H1 (cell line): ENCODE measurements at regions not wholly inside any gene's neighbourhood (a gene's known extent, or its start where the extent isn't known, plus 50 kb on each side); places are given as distances from the start of the nearest gene placed in this dataset.

Experiments used
- CTCF ChIA-PET: fragments of 300-600 bp; sonication (Branson Sonifier 250); formaldehyde crosslinking; loops from one replicate; lab custom pipeline; 2021; ENCODE audit not compliant: partially characterized antibody; lab: Charles Lee
- POLR2A ChIA-PET: fragments of 300-600 bp; sonication (Branson Sonifier 250); formaldehyde crosslinking; loops from one replicate; lab custom pipeline; 2021; ENCODE audit warnings: inconsistent platforms; ENCODE audit not compliant: partially characterized antibody; lab: Charles Lee
- DNase-seq, 2 experiments: peaks; one replicate each; pipeline versions ENCODE4 v3.0.0 to v3.0.0-alpha.2; 2010 to 2022; ENCODE audit warnings: low spot score in 2 of 2, low read depth in 1 of 2, mixed read lengths in 1 of 2
- FAIRE-seq: peaks from 2 replicates; lab custom pipeline; 2011; peaks lifted over from hg19 to GRCh38; lab: Jason Lieb, UNC
- H2AFZ ChIP-seq: 2 replicates; pipeline ENCODE4 v1.8.1; 2012; ENCODE audit warnings: low read length, inconsistent platforms
- H2AK5ac ChIP-seq: 2 replicates; pipeline ENCODE4 v1.6.1; 2013; ENCODE audit warnings: low read depth, low read length
- H2BK120ac ChIP-seq: replicated peaks from 2 replicates; pipeline ENCODE3; 2013; ENCODE audit warnings: low read depth, low read length, inconsistent platforms
- H2BK12ac ChIP-seq: 2 replicates; pipeline ENCODE4 v1.6.1; 2013; ENCODE audit warnings: low read depth, low read length
- H2BK15ac ChIP-seq: 2 replicates; pipeline ENCODE4 v1.6.1; 2013; ENCODE audit warnings: low read length
- H2BK20ac ChIP-seq: 2 replicates; pipeline ENCODE4 v1.6.1; 2013; ENCODE audit warnings: low read length
- H2BK5ac ChIP-seq: 2 replicates; pipeline ENCODE4 v1.6.1; 2013; ENCODE audit warnings: low read depth, low read length
- H3K14ac ChIP-seq: 2 replicates; pipeline ENCODE4 v1.6.1; 2013; ENCODE audit warnings: inconsistent platforms; ENCODE audit not compliant: insufficient read length
- H3K18ac ChIP-seq: 2 replicates; pipeline ENCODE4 v1.6.1; 2013; ENCODE audit warnings: low read length; ENCODE audit errors: extremely low read depth
- H3K23ac ChIP-seq: 2 replicates; pipeline ENCODE4 v1.6.1; 2013; ENCODE audit warnings: inconsistent platforms; ENCODE audit not compliant: insufficient read length
- H3K23me2 ChIP-seq: 2 replicates; pipeline ENCODE4 v1.6.1; 2013; ENCODE audit warnings: low read depth, low read length
- H3K27ac ChIP-seq: 2 replicates; pipeline ENCODE4 v1.6.1; 2011; ENCODE audit warnings: low read depth, low read length, inconsistent platforms
- H3K27me3 ChIP-seq, 4 experiments: replicated peaks in 1 of 4; 1 replicate in 1 of 4; 2 replicates in 3 of 4; pipeline versions ENCODE4 v1.6.1 to v1.8.1; 2011 to 2013; ENCODE audit warnings: low read length in 3 of 4, mild to moderate bottlenecking in 3 of 4, inconsistent platforms in 2 of 4, mixed read lengths in 2 of 4, moderate library complexity in 1 of 4; ENCODE audit not compliant: control insufficient read depth in 3 of 4, insufficient read depth in 3 of 4; ENCODE audit errors: extremely low read depth in 1 of 4
- H3K36me3 ChIP-seq, 4 experiments: 2 replicates each; pipeline versions ENCODE4 v1.6.1 to v1.8.1; 2011 to 2013; ENCODE audit warnings: mild to moderate bottlenecking in 4 of 4, low read length in 3 of 4, moderate library complexity in 2 of 4, control low read depth in 1 of 4, inconsistent platforms in 1 of 4; ENCODE audit not compliant: insufficient read depth in 4 of 4, control insufficient read depth in 2 of 4
- H3K4ac ChIP-seq: replicated peaks from 2 replicates; pipeline ENCODE3; 2013; ENCODE audit warnings: low read length, low read depth, mixed read lengths, inconsistent platforms; ENCODE audit not compliant: insufficient read length
- H3K4me1 ChIP-seq, 4 experiments: replicated peaks in 1 of 4; 1 replicate in 1 of 4; 2 replicates in 3 of 4; pipeline versions ENCODE4 v1.6.1 to v1.8.1; 2011 to 2013; ENCODE audit warnings: low read length in 3 of 4, inconsistent platforms in 2 of 4, mixed read lengths in 1 of 4; ENCODE audit not compliant: insufficient read depth in 4 of 4, control insufficient read depth in 3 of 4
- H3K4me2 ChIP-seq, 2 experiments: 2 replicates each; pipeline versions ENCODE4 v1.6.1 to v1.8.1; 2011 to 2013; ENCODE audit warnings: low read depth in 2 of 2, low read length in 2 of 2, control low read depth in 1 of 2, inconsistent platforms in 1 of 2, mild to moderate bottlenecking in 1 of 2; ENCODE audit not compliant: insufficient read depth in 1 of 2
- H3K4me3 ChIP-seq, 4 experiments: fragments of 200-600, 300-600 bp in 1 of 4; sonication (generic), shearing (Covaris generic), sonication (Bioruptor Twin) in 1 of 4; 2 replicates each; pipeline versions ENCODE4 v1.5.1 to v1.8.1; 2011 to 2016; ENCODE audit warnings: low read length in 4 of 4, low read depth in 3 of 4, control low read depth in 2 of 4, inconsistent platforms in 2 of 4, mild to moderate bottlenecking in 2 of 4, mixed read lengths in 1 of 4, moderate library complexity in 1 of 4; ENCODE audit not compliant: insufficient read depth in 2 of 4; ENCODE audit errors: extremely low read depth in 1 of 4
- H3K56ac ChIP-seq: replicated peaks from 2 replicates; pipeline ENCODE3; 2013; ENCODE audit warnings: low read depth, mild to moderate bottlenecking, mixed read lengths, low read length, inconsistent platforms; ENCODE audit not compliant: insufficient read length
- H3K79me1 ChIP-seq: 2 replicates; pipeline ENCODE4 v1.6.1; 2013; ENCODE audit warnings: low read depth, low read length, control low read depth
- H3K79me2 ChIP-seq, 2 experiments: 2 replicates each; pipeline versions ENCODE4 v1.6.1 to v1.8.1; 2012 to 2013; ENCODE audit warnings: low read length in 2 of 2, mild to moderate bottlenecking in 2 of 2, inconsistent platforms in 1 of 2; ENCODE audit not compliant: insufficient read depth in 2 of 2, control insufficient read depth in 1 of 2
- H3K9ac ChIP-seq, 4 experiments: replicated peaks in 1 of 4; 1 replicate in 1 of 4; 2 replicates in 3 of 4; pipeline versions ENCODE4 v1.6.1 to v1.8.1; 2011 to 2013; ENCODE audit warnings: low read depth in 3 of 4, low read length in 3 of 4, control low read depth in 2 of 4, mild to moderate bottlenecking in 2 of 4, moderate library complexity in 2 of 4, inconsistent platforms in 1 of 4; ENCODE audit errors: extremely low read depth in 1 of 4
- H3K9me3 ChIP-seq, 2 experiments: 2 replicates each; pipeline versions ENCODE4 v1.6.1 to v1.8.1; 2012 to 2013; ENCODE audit warnings: mild to moderate bottlenecking in 2 of 2, moderate library complexity in 2 of 2, control low read depth in 1 of 2, inconsistent platforms in 1 of 2, low read depth in 1 of 2, low read length in 1 of 2, mixed read lengths in 1 of 2; ENCODE audit not compliant: insufficient read depth in 2 of 2
- H4K20me1 ChIP-seq, 2 experiments: replicated peaks in 1 of 2; 2 replicates each; pipeline versions ENCODE3 to v1.8.1; 2011 to 2013; ENCODE audit warnings: inconsistent platforms in 2 of 2, low read length in 2 of 2, mild to moderate bottlenecking in 1 of 2; ENCODE audit not compliant: insufficient read depth in 2 of 2, control insufficient read depth in 1 of 2
- H4K5ac ChIP-seq: 2 replicates; pipeline ENCODE4 v1.6.1; 2013; ENCODE audit warnings: low read length, low read depth, mixed read lengths, inconsistent platforms; ENCODE audit not compliant: insufficient read length
- H4K8ac ChIP-seq: 2 replicates; pipeline ENCODE4 v1.8.0; 2013; ENCODE audit warnings: mild to moderate bottlenecking, moderate library complexity, low read length, inconsistent platforms; ENCODE audit not compliant: insufficient read depth; ENCODE audit errors: extremely low read depth
- H4K91ac ChIP-seq: replicated peaks from 2 replicates; pipeline ENCODE3; 2013; ENCODE audit warnings: low read length, mixed read lengths, inconsistent platforms; ENCODE audit not compliant: insufficient read length
- CEBPB ChIP-seq: IDR thresholded peaks from 2 replicates; pipeline ENCODE4 v1.6.1; 2012; ENCODE audit warnings: low read depth, low read length
- EGR1 ChIP-seq: IDR thresholded peaks from 2 replicates; pipeline ENCODE4 v1.6.1; 2011; ENCODE audit warnings: low read depth, low read length, borderline replicate concordance
- KDM5A ChIP-seq: fragments of 200-600 bp; IDR thresholded peaks from 2 replicates; pipeline ENCODE4 v1.7.1; 2012; ENCODE audit warnings: mild to moderate bottlenecking, low read length, inconsistent platforms, mixed read lengths
- WGBS, 2 experiments: shearing (Covaris generic) in 1 of 2; methylation state at CpG; one replicate each; pipeline versions ENCODE4 v1.1.6 to v1.1.7; 2013 to 2015; ENCODE audit warnings: low lambda C conversion rate in 2 of 2, mixed read lengths in 2 of 2, inconsistent platforms in 1 of 2, low coverage in 1 of 2, missing lambda C conversion rate in 1 of 2; ENCODE audit not compliant: insufficient replicate concordance in 2 of 2, insufficient coverage in 1 of 2, insufficient read length in 1 of 2; ENCODE audit errors: extremely low coverage in 1 of 2, missing lambda C conversion rate in 1 of 2; 5-methylcytosine and 5-hydroxymethylcytosine counted together

DNA sequence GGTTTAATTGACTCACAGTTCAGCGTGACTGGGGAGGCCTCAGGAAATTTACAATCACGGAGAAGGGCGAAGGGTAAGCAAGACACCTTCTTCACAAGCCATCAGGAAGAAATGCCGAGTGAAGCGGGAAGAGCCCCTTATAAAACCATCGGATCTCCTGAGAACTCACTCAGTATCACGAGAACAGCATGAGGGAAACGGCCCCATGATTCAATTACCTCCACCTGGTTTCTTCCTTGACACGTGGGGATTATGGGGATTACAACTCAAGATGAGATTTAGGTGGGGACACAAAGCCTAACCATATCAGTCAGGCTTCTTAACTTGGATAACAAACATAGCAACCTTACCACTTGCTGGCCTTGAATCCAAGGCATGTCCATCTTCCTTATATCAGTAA lies 73.6 kb upstream of the FOXN2 start:
- no peak overlapping the region for H3K4me3 ChIP-seq
- H2BK120ac ChIP-seq, result no peak overlapping the region
- no peaks in the 10 kb centered on the region for H3K27me3 ChIP-seq
- H3K9ac ChIP-seq, result no peak overlapping the region
- H3K56ac ChIP-seq, result no peak overlapping the region
- H3K14ac ChIP-seq, result no peak overlapping the region
- FAIRE-seq, result no peak
- no peak overlapping the region for H3K4me2 ChIP-seq
- H3K23me2 ChIP-seq, result no peaks in the 10 kb centered on the region
- no peak overlapping the region for H4K91ac ChIP-seq
- no peak overlapping the region for H4K5ac ChIP-seq
- no peaks in the 10 kb centered on the region for H3K79me2 ChIP-seq
- H2BK5ac ChIP-seq, result no peak overlapping the region
- no peak overlapping the region for H2AK5ac ChIP-seq
- no peak overlapping the region for H3K4ac ChIP-seq
- 0 out of 2 replicates have a peak overlapping the region, but pooled peaks have one; percentile 15 for H2AFZ ChIP-seq
- no peak for DNase-seq
- 93% methylated on average over 9 of the region's 9 CpGs; no CpG with 5 or more reads in 1 of the 2 experiments for WGBS, 2 experiments
- H3K4me1 ChIP-seq, result 0 out of 7 replicates have a peak, but pooled peaks cover 0 to 2% (median 0%) of the 10 kb centered on the region in 4 experiments
- ChIA-PET CTCF (no interaction called here), POLR2A (no interaction called here)
- no peak overlapping the region for H3K18ac ChIP-seq
- no peaks in the 10 kb centered on the region for H3K79me1 ChIP-seq
- no peak overlapping the region for H3K23ac ChIP-seq
- no peak overlapping the region for H2BK15ac ChIP-seq
- H4K8ac ChIP-seq, result no peak overlapping the region
- H3K36me3 ChIP-seq, result no peaks in the 10 kb centered on the region
- no peak overlapping the region for H3K27ac ChIP-seq
- no peak overlapping the region for H2BK20ac ChIP-seq
- no peaks in the 10 kb centered on the region for H3K9me3 ChIP-seq
- no peaks in the 10 kb centered on the region for H4K20me1 ChIP-seq
- no peak overlapping the region for H2BK12ac ChIP-seq
- no peak for TF ChIP-seq CEBPB
- TF ChIP-seq EGR1, result no peak
- no peak for TF ChIP-seq KDM5A
